ENCODE measurements at regions not wholly inside any gene's neighbourhood (a gene's known extent, or its start where the extent isn't known, plus 50 kb on each side); places are given as distances from the start of the nearest gene placed in this dataset.

DNA sequence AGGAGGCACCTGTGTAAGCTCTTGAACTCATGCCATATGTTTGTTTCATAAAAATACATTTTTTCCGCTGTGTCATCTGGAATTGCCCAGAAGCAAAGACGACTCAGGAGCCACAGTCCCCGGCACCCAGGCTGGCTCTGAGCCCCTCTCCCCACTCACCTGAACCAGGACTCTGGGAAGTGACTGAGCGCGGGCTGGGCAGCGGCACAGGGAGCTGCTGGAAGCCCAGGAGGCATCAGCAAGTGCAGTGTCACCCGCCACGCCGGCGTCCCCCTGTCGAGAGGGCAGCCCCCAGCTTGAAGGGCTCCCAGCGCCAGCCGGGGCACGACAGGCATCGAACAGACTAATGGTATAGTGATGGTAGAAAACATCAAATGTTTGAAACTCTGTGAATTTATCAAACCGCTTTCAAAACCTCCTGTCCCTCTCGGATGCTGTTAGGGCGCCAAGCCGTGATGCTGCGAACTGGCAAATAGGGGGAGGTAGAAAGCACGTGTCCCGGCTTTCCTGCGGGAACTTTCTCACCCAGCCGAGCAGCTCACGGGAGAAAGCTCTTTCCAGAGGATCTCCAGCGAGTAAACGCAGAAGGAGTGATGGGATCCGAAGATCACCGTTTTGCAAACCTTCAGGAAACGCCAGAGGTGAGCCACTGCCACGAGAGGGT, 57.8 kb upstream of the COL18A1 start:
- TF ChIP-seq POLR2AphosphoS5 (IDR thresholded peaks at IDR 0.05; ENCODE audit: borderline replicate concordance, low read depth, low read length): no peak
- TF ChIP-seq FOXP2 (optimal IDR thresholded peaks at IDR 0.05; ENCODE audit: control extremely low read depth, extremely low read length, insufficient read depth): no peak
